Breast epithelium (tissue), 4 donors: ENCODE measurements at regions not wholly inside any gene's neighbourhood (a gene's known extent, or its start where the extent isn't known, plus 50 kb on each side); places are given as distances from the start of the nearest gene placed in this dataset.

Experiments used
- DNase-seq, 2 donors: peaks; one replicate each; pipeline ENCODE4 v3.0.0-alpha.2; 2019; ENCODE audit warnings: low spot score in 2 of 2
- H3K27ac ChIP-seq, 2 donors: fragments of 200-600 bp; sonication (generic) in 1 of 2; one replicate each; pipeline ENCODE4 v1.5.1; 2016 to 2019; ENCODE audit warnings: mild to moderate bottlenecking in 1 of 2
- H3K27me3 ChIP-seq, 2 donors: fragments of 200-600 bp; sonication (generic) in 1 of 2; one replicate each; pipeline versions ENCODE4 v1.5.1 to v1.6.0; 2017 to 2019; ENCODE audit warnings: control low read depth in 1 of 2, mild to moderate bottlenecking in 1 of 2
- H3K36me3 ChIP-seq: fragments of 200-600 bp; one replicate; pipeline ENCODE4 v1.5.1; 2019
- H3K4me1 ChIP-seq, 2 donors: fragments of 200-600 bp; sonication (generic); one replicate each; pipeline ENCODE4 v1.5.1; 2016 to 2019; ENCODE audit warnings: control low read depth in 1 of 2
- H3K4me3 ChIP-seq, 3 donors: fragments of 200-600 bp; sonication (generic); 1 replicate in 2 of 3; 2 replicates in 1 of 3; pipeline ENCODE4 v1.5.1; 2016 to 2019; ENCODE audit warnings: mild to moderate bottlenecking in 3 of 3, moderate library complexity in 2 of 3
- H3K9me3 ChIP-seq, 2 donors: fragments of 200-600 bp; sonication (generic) in 1 of 2; one replicate each; pipeline ENCODE4 v1.5.1; 2016 to 2019; ENCODE audit warnings: control low read depth in 1 of 2
- POLR2A ChIP-seq: fragments of 450-650 bp; IDR thresholded peaks from one replicate; pipeline ENCODE4 v1.6.1; 2016; ENCODE audit warnings: antibody characterized with exemption, mild to moderate bottlenecking, moderate library complexity
- POLR2AphosphoS5 ChIP-seq, 3 donors: sonication (generic); formaldehyde crosslinking; IDR thresholded peaks; one replicate each; pipeline ENCODE4 v1.6.1; 2017; ENCODE audit warnings: antibody characterized with exemption in 3 of 3
- intact Hi-C: fragments of 100-400 bp; cut with DNase I; formaldehyde crosslinking; loops from one replicate; pipeline ENCODE4 v1.15.1; 2023; ENCODE audit warnings: low total_unique reads
- TF ChIP-seq, protein P1 (sequence below), 3 donors: fragments of 450-650 bp; IDR thresholded peaks; one replicate each; pipeline ENCODE4 v1.5.1; 2016 to 2017; ENCODE audit warnings: antibody characterized with exemption in 3 of 3, mild to moderate bottlenecking in 3 of 3, moderate library complexity in 3 of 3

GRCh38 chr4:14596028-14596427 lies 406.3 kb upstream of the CPEB2 start:
- H3K4me3 ChIP-seq, result no peak overlapping the region
- TF ChIP-seq, protein P1, sequence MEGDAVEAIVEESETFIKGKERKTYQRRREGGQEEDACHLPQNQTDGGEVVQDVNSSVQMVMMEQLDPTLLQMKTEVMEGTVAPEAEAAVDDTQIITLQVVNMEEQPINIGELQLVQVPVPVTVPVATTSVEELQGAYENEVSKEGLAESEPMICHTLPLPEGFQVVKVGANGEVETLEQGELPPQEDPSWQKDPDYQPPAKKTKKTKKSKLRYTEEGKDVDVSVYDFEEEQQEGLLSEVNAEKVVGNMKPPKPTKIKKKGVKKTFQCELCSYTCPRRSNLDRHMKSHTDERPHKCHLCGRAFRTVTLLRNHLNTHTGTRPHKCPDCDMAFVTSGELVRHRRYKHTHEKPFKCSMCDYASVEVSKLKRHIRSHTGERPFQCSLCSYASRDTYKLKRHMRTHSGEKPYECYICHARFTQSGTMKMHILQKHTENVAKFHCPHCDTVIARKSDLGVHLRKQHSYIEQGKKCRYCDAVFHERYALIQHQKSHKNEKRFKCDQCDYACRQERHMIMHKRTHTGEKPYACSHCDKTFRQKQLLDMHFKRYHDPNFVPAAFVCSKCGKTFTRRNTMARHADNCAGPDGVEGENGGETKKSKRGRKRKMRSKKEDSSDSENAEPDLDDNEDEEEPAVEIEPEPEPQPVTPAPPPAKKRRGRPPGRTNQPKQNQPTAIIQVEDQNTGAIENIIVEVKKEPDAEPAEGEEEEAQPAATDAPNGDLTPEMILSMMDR (IDR thresholded peaks at IDR 0.05), result no peak
- no peak for TF ChIP-seq POLR2A
- TF ChIP-seq POLR2AphosphoS5 (IDR thresholded peaks at IDR 0.05), result no peak
- H3K9me3 ChIP-seq, result no peaks in the 10 kb centered on the region
- no peak for DNase-seq
- H3K27me3 ChIP-seq, result no peaks in the 10 kb centered on the region
- peaks cover 4% of the 10 kb centered on the region for H3K36me3 ChIP-seq
- no peaks in the 10 kb centered on the region for H3K4me1 ChIP-seq
- H3K27ac ChIP-seq, result no peak overlapping the region
- intact Hi-C loops, result no loop called here

GRCh38 chr4:14596437-14596836 lies 405.8 kb upstream of the CPEB2 start:
- Histone ChIP-seq H3K4me1 (no peaks in the 10 kb centered on the region), H3K4me3 (no peak overlapping the region), H3K27me3 (no peaks in the 10 kb centered on the region), H3K9me3 (no peaks in the 10 kb centered on the region), H3K27ac (no peak overlapping the region), H3K36me3 (peaks cover 4% of the 10 kb centered on the region)
- intact Hi-C loops, result no loop called here
- no peak for DNase-seq
- TF ChIP-seq POLR2AphosphoS5 (IDR thresholded peaks at IDR 0.05) (no peak), POLR2A (no peak)
- TF ChIP-seq, protein P1 (IDR thresholded peaks at IDR 0.05), result no peak

GRCh38 chr4:14596904-14597303 lies 405.4 kb upstream of the CPEB2 start:
- intact Hi-C loops, result no loop called here
- no peak for TF ChIP-seq POLR2AphosphoS5 (IDR thresholded peaks at IDR 0.05)
- TF ChIP-seq, protein P1 (IDR thresholded peaks at IDR 0.05), result no peak
- no peak for TF ChIP-seq POLR2A
- DNase-seq, result no peak
- H3K4me3 ChIP-seq, result no peak overlapping the region
- H3K27me3 ChIP-seq, result no peaks in the 10 kb centered on the region
- peaks cover 4% of the 10 kb centered on the region for H3K36me3 ChIP-seq
- H3K4me1 ChIP-seq, result no peaks in the 10 kb centered on the region
- H3K9me3 ChIP-seq, result no peaks in the 10 kb centered on the region
- H3K27ac ChIP-seq, result no peak overlapping the region

DNA sequence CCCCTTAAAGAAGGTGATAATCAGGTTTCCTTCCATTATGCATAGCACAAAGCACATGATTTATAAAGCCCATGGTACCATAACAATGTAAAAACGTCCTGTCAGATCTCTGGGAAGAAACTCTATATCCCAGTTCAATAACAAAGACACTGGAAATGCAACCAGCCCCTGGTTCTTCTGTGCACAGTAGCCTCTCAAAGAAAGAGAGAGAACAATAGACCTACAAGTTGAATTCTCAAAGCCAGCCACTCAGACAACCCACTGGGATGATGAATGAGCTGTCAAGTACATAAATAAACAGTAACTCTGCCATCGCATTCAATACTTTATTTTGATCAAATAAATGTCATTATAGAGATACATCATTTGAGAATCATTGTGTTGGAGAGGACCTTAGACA lies 400.1 kb upstream of the CPEB2 start:
- Histone ChIP-seq H3K36me3 (no peaks in the 10 kb centered on the region), H3K27me3 (no peaks in the 10 kb centered on the region), H3K4me3 (no peak overlapping the region), H3K9me3 (no peaks in the 10 kb centered on the region), H3K4me1 (no peaks in the 10 kb centered on the region), H3K27ac (no peak overlapping the region)
- no peak for DNase-seq
- intact Hi-C loops, result no loop called here
- TF ChIP-seq POLR2AphosphoS5 (IDR thresholded peaks at IDR 0.05), result no peak
- no peak for TF ChIP-seq POLR2A
- TF ChIP-seq, protein P1 (IDR thresholded peaks at IDR 0.05), result no peak

DNA sequence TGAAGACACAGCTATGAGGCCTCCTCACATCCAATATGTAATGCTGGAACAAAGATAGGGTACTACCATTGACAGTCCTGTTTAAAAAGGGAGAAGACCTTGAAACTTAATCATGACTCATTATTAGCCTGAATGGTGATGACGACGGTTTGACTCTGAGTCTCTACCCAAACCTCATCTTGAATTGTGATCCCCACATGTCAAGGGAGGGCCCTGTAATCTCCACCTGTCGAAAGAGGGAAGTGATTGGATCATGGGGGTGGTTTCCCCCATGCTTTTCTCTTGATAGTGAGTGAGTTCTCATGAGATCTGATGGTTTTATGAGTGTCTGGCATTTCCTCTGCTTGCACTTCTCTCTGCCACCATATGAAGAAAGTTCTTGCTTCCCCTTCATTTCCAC lies 395.3 kb upstream of the CPEB2 start:
- Histone ChIP-seq H3K4me1 (no peaks in the 10 kb centered on the region), H3K27ac (no peak overlapping the region), H3K27me3 (no peaks in the 10 kb centered on the region), H3K4me3 (no peak overlapping the region), H3K9me3 (no peaks in the 10 kb centered on the region), H3K36me3 (no peaks in the 10 kb centered on the region)
- TF ChIP-seq, protein P1 (IDR thresholded peaks at IDR 0.05), result no peak
- TF ChIP-seq POLR2AphosphoS5 (IDR thresholded peaks at IDR 0.05) (no peak), POLR2A (no peak)
- intact Hi-C loops, result no loop called here
- DNase-seq, result no peak
